Neuronal stem cell (in vitro differentiated cells): ENCODE measurements at regions not wholly inside any gene's neighbourhood (a gene's known extent, or its start where the extent isn't known, plus 50 kb on each side); places are given as distances from the start of the nearest gene placed in this dataset.

Source experiments
- DNase-seq: peaks from one replicate; pipeline ENCODE4 v3.0.0-alpha.2; 2013; ENCODE audit warnings: low spot score
- H2AFZ ChIP-seq: one replicate; pipeline ENCODE4 v1.6.1; 2013; ENCODE audit warnings: mild to moderate bottlenecking, low read length, inconsistent platforms
- H2AK5ac ChIP-seq: 2 replicates; pipeline ENCODE4 v1.6.1; 2013; ENCODE audit warnings: low read depth, mild to moderate bottlenecking, inconsistent platforms, low read length, moderate library complexity, mixed read lengths
- H2BK120ac ChIP-seq: 2 replicates; pipeline ENCODE4 v1.6.1; 2013; ENCODE audit warnings: low read depth, mild to moderate bottlenecking, inconsistent platforms, low read length, moderate library complexity, mixed read lengths
- H2BK12ac ChIP-seq: one replicate; pipeline ENCODE4 v1.6.1; 2013; ENCODE audit warnings: low read length, inconsistent platforms
- H2BK15ac ChIP-seq: 2 replicates; pipeline ENCODE4 v1.6.1; 2013; ENCODE audit warnings: mild to moderate bottlenecking, low read length, inconsistent platforms, mixed read lengths
- H2BK5ac ChIP-seq: one replicate; pipeline ENCODE4 v1.6.1; 2013; ENCODE audit warnings: inconsistent platforms, mild to moderate bottlenecking, low read length, moderate library complexity
- H3K14ac ChIP-seq: one replicate; pipeline ENCODE4 v1.6.1; 2013; ENCODE audit warnings: low read length, inconsistent platforms
- H3K18ac ChIP-seq: 2 replicates; pipeline ENCODE4 v1.6.1; 2013; ENCODE audit warnings: low read length, inconsistent platforms
- H3K23ac ChIP-seq: 2 replicates; pipeline ENCODE4 v1.6.1; 2013; ENCODE audit warnings: low read depth, mild to moderate bottlenecking, mixed read lengths, low read length, inconsistent platforms; ENCODE audit not compliant: poor library complexity
- H3K27ac ChIP-seq: replicated peaks from 3 replicates; pipeline ENCODE4 v1.5.1; 2013; ENCODE audit warnings: low read length, inconsistent platforms
- H3K27me3 ChIP-seq, 3 experiments: 2 replicates each; pipeline ENCODE4 v1.6.1; 2013; ENCODE audit warnings: low read length in 3 of 3, mild to moderate bottlenecking in 2 of 3, inconsistent platforms in 1 of 3, low read depth in 1 of 3, mixed read lengths in 1 of 3, moderate library complexity in 1 of 3; ENCODE audit not compliant: control insufficient read depth in 3 of 3, insufficient read depth in 3 of 3
- H3K36me3 ChIP-seq, 2 donors: replicated peaks in 1 of 2; 2 replicates each; pipeline ENCODE4 v1.6.1; 2013; ENCODE audit warnings: low read length in 2 of 2; ENCODE audit not compliant: control insufficient read depth in 2 of 2, insufficient read depth in 2 of 2
- H3K4ac ChIP-seq: 2 replicates; pipeline ENCODE4 v1.6.1; 2013; ENCODE audit warnings: inconsistent platforms, mild to moderate bottlenecking, low read length, moderate library complexity
- H3K4me1 ChIP-seq, 2 donors: 1 replicate in 1 of 2; 2 replicates in 1 of 2; pipeline ENCODE4 v1.6.1; 2013; ENCODE audit warnings: low read length in 2 of 2, low read depth in 1 of 2; ENCODE audit not compliant: control insufficient read depth in 2 of 2, insufficient read depth in 1 of 2
- H3K4me2 ChIP-seq: one replicate; pipeline ENCODE4 v1.6.1; 2013; ENCODE audit warnings: mild to moderate bottlenecking, low read length, inconsistent platforms; ENCODE audit not compliant: insufficient read depth, poor library complexity, severe bottlenecking
- H3K4me3 ChIP-seq, 2 donors: 2 replicates each; pipeline ENCODE4 v1.5.1; 2013; ENCODE audit warnings: low read length in 2 of 2, mild to moderate bottlenecking in 2 of 2, inconsistent platforms in 1 of 2, moderate library complexity in 1 of 2
- H3K79me1 ChIP-seq: one replicate; pipeline ENCODE4 v1.6.1; 2013; ENCODE audit warnings: low read depth, mild to moderate bottlenecking, inconsistent platforms, low read length, moderate library complexity
- H3K9ac ChIP-seq: one replicate; pipeline ENCODE4 v1.6.1; 2013; ENCODE audit warnings: mild to moderate bottlenecking, low read depth, low read length, inconsistent platforms; ENCODE audit not compliant: poor library complexity
- H3K9me3 ChIP-seq, 2 donors: replicated peaks in 1 of 2; 2 replicates each; pipeline versions ENCODE3 to v1.6.1; 2013; ENCODE audit warnings: low read length in 2 of 2, mild to moderate bottlenecking in 2 of 2, inconsistent platforms in 1 of 2, low read depth in 1 of 2, mixed read lengths in 1 of 2, moderate library complexity in 1 of 2; ENCODE audit not compliant: control insufficient read depth in 2 of 2, insufficient read depth in 1 of 2
- H4K8ac ChIP-seq: one replicate; pipeline ENCODE4 v1.6.1; 2013; ENCODE audit warnings: low read depth, mild to moderate bottlenecking, inconsistent platforms, low read length, moderate library complexity
- H4K91ac ChIP-seq: one replicate; pipeline ENCODE4 v1.6.1; 2013; ENCODE audit warnings: low read length, low read depth, mild to moderate bottlenecking, inconsistent platforms; ENCODE audit not compliant: poor library complexity
- WGBS, 2 donors: extraction: QIAGEN DNeasy Blood & Tissue Kit; methylation state at CpG; one replicate each; pipeline ENCODE4 v1.1.7; 2013; ENCODE audit warnings: missing lambda C conversion rate in 2 of 2, mixed read lengths in 1 of 2; ENCODE audit not compliant: insufficient read length in 2 of 2, insufficient replicate concordance in 1 of 2; ENCODE audit errors: extremely low coverage in 2 of 2; 5-methylcytosine and 5-hydroxymethylcytosine counted together

DNA sequence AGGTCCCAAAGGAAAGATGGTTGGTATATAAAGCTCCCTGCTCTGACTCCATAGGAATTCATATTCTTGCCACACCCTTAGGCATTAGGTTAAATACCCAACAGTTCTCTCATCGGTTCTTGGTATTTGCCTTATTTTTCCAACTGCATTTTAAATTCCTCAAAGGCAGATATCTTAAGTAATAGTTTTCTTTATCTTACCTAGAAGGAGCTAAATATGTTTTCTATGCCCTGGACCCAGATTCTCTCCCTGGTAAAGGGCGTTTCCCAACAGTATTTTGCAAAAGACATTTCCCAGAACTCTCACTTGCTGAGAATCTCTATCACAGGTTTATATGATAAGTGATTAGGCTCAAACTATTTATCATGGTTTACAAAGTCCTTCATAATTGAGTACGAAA, 158.6 kb upstream of the BDNF start:
- Histone ChIP-seq H2AFZ (no peak overlapping the region), H4K91ac (no peak overlapping the region), H3K4me2 (no peak overlapping the region), H3K27me3 (peaks cover 0 to 4% (median 0%) of the 10 kb centered on the region in 3 experiments), H4K8ac (no peak overlapping the region), H3K18ac (no peak overlapping the region), H2BK5ac (no peak overlapping the region), H3K4me1 (peaks cover 0 to 3% of the 10 kb centered on the region in 2 donors), H3K23ac (no peak overlapping the region), H3K9me3 (no peaks in the 10 kb centered on the region), H2BK120ac (no peak overlapping the region), H3K79me1 (no peaks in the 10 kb centered on the region), H3K9ac (no peak overlapping the region), H3K36me3 (no peaks in the 10 kb centered on the region), H2AK5ac (no peak overlapping the region), H3K27ac (no peak overlapping the region), H2BK12ac (no peak overlapping the region), H3K4ac (no peak overlapping the region), H3K4me3 (no peak overlapping the region), H2BK15ac (no peak overlapping the region), H3K14ac (no peak overlapping the region)
- DNase-seq = no peak
- WGBS, 2 donors = no CpG with 5 or more reads among the region's 3 CpGs

DNA sequence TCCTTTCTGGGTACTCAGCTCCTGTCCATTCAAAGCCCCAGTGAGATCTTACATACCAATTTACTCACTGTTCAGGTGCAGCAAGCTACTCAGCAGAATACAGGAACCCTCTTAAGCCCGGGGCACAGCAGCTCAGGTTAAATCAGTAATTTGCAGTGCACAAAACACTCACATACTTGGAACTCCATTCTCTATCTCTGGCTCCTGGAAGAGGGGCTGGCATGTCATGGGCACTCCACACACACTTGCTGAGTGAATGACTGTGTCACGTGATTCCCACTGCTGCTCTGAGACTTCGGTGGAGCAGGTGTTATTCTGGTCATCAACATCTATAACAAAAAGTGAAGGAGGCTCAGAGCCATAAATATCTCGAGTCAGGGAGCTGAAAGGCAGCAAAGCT, 157.3 kb upstream of the BDNF start:
- Histone ChIP-seq H3K36me3 (no peaks in the 10 kb centered on the region), H4K91ac (no peak overlapping the region), H4K8ac (no peak overlapping the region), H2AFZ (no peak overlapping the region), H2BK5ac (no peak overlapping the region), H3K4ac (no peak overlapping the region), H3K9ac (no peak overlapping the region), H3K9me3 (no peaks in the 10 kb centered on the region), H3K79me1 (no peaks in the 10 kb centered on the region), H3K18ac (no peak overlapping the region), H2BK12ac (no peak overlapping the region), H2BK15ac (no peak overlapping the region), H3K4me2 (no peak overlapping the region), H3K27ac (no peak overlapping the region), H3K4me3 (no peak overlapping the region), H3K14ac (no peak overlapping the region), H2BK120ac (no peak overlapping the region), H3K27me3 (no peaks in the 10 kb centered on the region), H2AK5ac (no peak overlapping the region), H3K4me1 (no peaks in the 10 kb centered on the region), H3K23ac (no peak overlapping the region)
- WGBS, 2 donors = no CpG with 5 or more reads among the region's 4 CpGs
- no peak for DNase-seq

- Histone ChIP-seq H2AFZ (no peak overlapping the region), H2BK5ac (no peak overlapping the region), H2AK5ac (no peak overlapping the region), H3K14ac (no peak overlapping the region), H2BK120ac (no peak overlapping the region), H3K4ac (no peak overlapping the region), H3K4me1 (no peaks in the 10 kb centered on the region), H3K4me3 (no peak overlapping the region), H3K36me3 (no peaks in the 10 kb centered on the region), H3K9ac (no peak overlapping the region), H3K27me3 (no peaks in the 10 kb centered on the region), H3K23ac (no peak overlapping the region), H4K8ac (no peak overlapping the region), H2BK15ac (no peak overlapping the region), H3K27ac (no peak overlapping the region), H4K91ac (no peak overlapping the region), H3K9me3 (no peaks in the 10 kb centered on the region), H3K18ac (no peak overlapping the region), H2BK12ac (no peak overlapping the region), H3K79me1 (no peaks in the 10 kb centered on the region), H3K4me2 (no peak overlapping the region)
- WGBS, 2 donors = no CpG with 5 or more reads among the region's 4 CpGs
- DNase-seq = no peak
These were observed 156.8 kb upstream of the BDNF start for GRCh38 chr11:27857014-27857413.

DNA sequence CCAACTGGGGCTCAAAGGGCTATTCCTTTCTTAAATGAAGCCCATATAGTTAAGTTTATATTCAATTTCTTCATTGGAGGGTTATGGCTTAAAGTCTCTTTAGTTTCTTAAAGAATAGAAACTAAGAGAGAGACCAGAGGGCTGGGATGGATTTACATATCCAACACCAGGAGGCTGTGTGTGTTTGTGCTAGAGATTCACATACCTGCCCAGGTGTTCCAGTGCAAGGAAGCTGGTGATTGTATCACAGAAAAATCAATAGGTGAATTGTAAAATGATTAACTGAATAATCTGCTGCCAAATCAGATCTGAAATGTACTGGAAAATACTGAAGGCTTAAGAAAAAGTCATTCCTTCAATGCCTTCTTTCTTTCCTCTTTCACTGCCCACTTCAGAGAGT, 148.2 kb upstream of the BDNF start:
- no peaks in the 10 kb centered on the region for H3K79me1 ChIP-seq
- H3K4ac ChIP-seq = no peak overlapping the region
- H2BK12ac ChIP-seq = no peak overlapping the region
- no peaks in the 10 kb centered on the region for H3K9me3 ChIP-seq
- no peak overlapping the region for H4K91ac ChIP-seq
- no peak for DNase-seq
- H4K8ac ChIP-seq = no peak overlapping the region
- H3K27ac ChIP-seq = no peak overlapping the region
- H3K4me3 ChIP-seq = no peak overlapping the region
- H2BK15ac ChIP-seq = no peak overlapping the region
- no peak overlapping the region for H3K18ac ChIP-seq
- H2AFZ ChIP-seq = no peak overlapping the region
- H2BK120ac ChIP-seq = no peak overlapping the region
- no peak overlapping the region for H3K23ac ChIP-seq
- H3K9ac ChIP-seq = no peak overlapping the region
- H3K36me3 ChIP-seq = no peaks in the 10 kb centered on the region
- H3K4me2 ChIP-seq = no peak overlapping the region
- H2BK5ac ChIP-seq = no peak overlapping the region
- H3K14ac ChIP-seq = no peak overlapping the region
- H2AK5ac ChIP-seq = no peak overlapping the region
- no peaks in the 10 kb centered on the region for H3K4me1 ChIP-seq
- H3K27me3 ChIP-seq = no peaks in the 10 kb centered on the region
